ENCODE measurements at regions not wholly inside any gene's neighbourhood (a gene's known extent, or its start where the extent isn't known, plus 50 kb on each side); places are given as distances from the start of the nearest gene placed in this dataset.

GRCh38 chr14:104390941-104391901, 188.3 kb upstream of the C14orf180 start:
- TF ChIP-seq CTCF (IDR thresholded peaks at IDR 0.05) = no peak
- no peak for TF ChIP-seq POLR2A (IDR thresholded peaks at IDR 0.05; ENCODE audit: low read length)
- no peak for TF ChIP-seq ZC3H11A (IDR thresholded peaks at IDR 0.05)
- no peak for TF ChIP-seq E2F6 (IDR thresholded peaks at IDR 0.05; ENCODE audit: borderline replicate concordance, low read depth)
- TF ChIP-seq ESRRA (IDR thresholded peaks at IDR 0.05; ENCODE audit: borderline replicate concordance, low read length) = no peak
- TF ChIP-seq RNF2 (IDR thresholded peaks at IDR 0.05; ENCODE audit: borderline replicate concordance, low read depth) = no peak

Data from A549 (cell line).